ENCODE measurements at regions not wholly inside any gene's neighbourhood (a gene's known extent, or its start where the extent isn't known, plus 50 kb on each side); places are given as distances from the start of the nearest gene placed in this dataset.
"Not testable (repeated sequence)": the region's sequence is repeated elsewhere in the genome, so short reads cannot be mapped to it uniquely, and the experiment has no call there.

- not testable (repeated sequence) for TF ChIP-seq ZNF341 (tag by site-specific recombination; IDR thresholded peaks at IDR 0.05; ENCODE audit: low read depth); CTCF (tag by site-specific recombination; IDR thresholded peaks at IDR 0.05); TCF7L2 (IDR thresholded peaks at IDR 0.05; ENCODE audit: borderline replicate concordance, low read depth, low read length); ZSCAN18 (tag by site-specific recombination; IDR thresholded peaks at IDR 0.05); ZBTB21 (tag by site-specific recombination; IDR thresholded peaks at IDR 0.05); ZBTB10 (tag by site-specific recombination; IDR thresholded peaks at IDR 0.05); ZNF19 (tag by site-specific recombination; IDR thresholded peaks at IDR 0.05; ENCODE audit: low read depth)
Observed at GRCh38 chr4:128422296-128422695, 134.7 kb upstream of the PGRMC2 start.

All from HEK293 (cell line).